T-helper 2 cell treated with Interferon-gamma antibody and Interleukin-4, amounts not matched to agents 5 μg/mL and 100 μg/mL, for 36 hours (primary cell): ENCODE measurements at regions not wholly inside any gene's neighbourhood (a gene's known extent, or its start where the extent isn't known, plus 50 kb on each side); places are given as distances from the start of the nearest gene placed in this dataset.

Source experiments
- DNase-seq: peaks from one replicate; pipeline ENCODE4 v3.0.0; 2021; ENCODE audit warnings: low spot score
- H3K27ac Mint-ChIP-seq: one replicate; pipeline ENCODE4 v1.8.0; 2021; ENCODE audit warnings: mild to moderate bottlenecking, mixed read lengths
- H3K27me3 Mint-ChIP-seq: one replicate; pipeline ENCODE4 v1.8.0; 2021; ENCODE audit warnings: low read depth, mixed read lengths
- H3K36me3 Mint-ChIP-seq: one replicate; pipeline ENCODE4 v1.8.0; 2021; ENCODE audit warnings: low read depth, mixed read lengths
- H3K4me1 Mint-ChIP-seq: one replicate; pipeline ENCODE4 v1.8.0; 2021; ENCODE audit warnings: low read depth, mixed read lengths
- H3K4me3 Mint-ChIP-seq: one replicate; pipeline ENCODE4 v1.8.0; 2022; ENCODE audit warnings: mild to moderate bottlenecking, moderate library complexity, mixed read lengths
- H3K9me3 Mint-ChIP-seq: one replicate; pipeline ENCODE4 v1.8.0; 2021; ENCODE audit warnings: mixed read lengths

GRCh38 chr5:103498800-103499551, 63.6 kb downstream of the NUDT12 start:
- no peaks in the 10 kb centered on the region for H3K36me3 Mint-ChIP-seq
- H3K4me3 Mint-ChIP-seq, result no peak overlapping the region
- no peak for DNase-seq
- H3K4me1 Mint-ChIP-seq, result peaks cover 3% of the 10 kb centered on the region
- peaks cover 1% of the 10 kb centered on the region for H3K27me3 Mint-ChIP-seq
- no peaks in the 10 kb centered on the region for H3K9me3 Mint-ChIP-seq
- no peak overlapping the region for H3K27ac Mint-ChIP-seq

GRCh38 chr5:103498211-103498610, 64.4 kb downstream of the NUDT12 start:
- Mint-ChIP-seq H3K9me3 (no peaks in the 10 kb centered on the region), H3K27me3 (no peaks in the 10 kb centered on the region), H3K4me1 (peaks cover 3% of the 10 kb centered on the region), H3K36me3 (no peaks in the 10 kb centered on the region), H3K4me3 (no peak overlapping the region), H3K27ac (no peak overlapping the region)
- DNase-seq, result no peak

- H3K27me3 Mint-ChIP-seq, result no peaks in the 10 kb centered on the region
- no peaks in the 10 kb centered on the region for H3K36me3 Mint-ChIP-seq
- H3K27ac Mint-ChIP-seq, result no peak overlapping the region
- peaks cover 3% of the 10 kb centered on the region for H3K4me1 Mint-ChIP-seq
- no peak overlapping the region for H3K4me3 Mint-ChIP-seq
- no peaks in the 10 kb centered on the region for H3K9me3 Mint-ChIP-seq
- DNase-seq, result no peak
These were observed 64.8 kb downstream of the NUDT12 start for GRCh38 chr5:103497781-103498180.

- H3K9me3 Mint-ChIP-seq, result no peaks in the 10 kb centered on the region
- peaks cover 2% of the 10 kb centered on the region for H3K4me1 Mint-ChIP-seq
- no peak overlapping the region for H3K4me3 Mint-ChIP-seq
- no peak overlapping the region for H3K27ac Mint-ChIP-seq
- no peaks in the 10 kb centered on the region for H3K36me3 Mint-ChIP-seq
- no peak for DNase-seq
- H3K27me3 Mint-ChIP-seq, result no peaks in the 10 kb centered on the region
These were observed 72.4 kb downstream of the NUDT12 start for GRCh38 chr5:103490030-103490739.

GRCh38 chr5:103489307-103489706, 73.3 kb downstream of the NUDT12 start:
- DNase-seq, result no peak
- H3K4me1 Mint-ChIP-seq, result peaks cover 2% of the 10 kb centered on the region
- H3K9me3 Mint-ChIP-seq, result no peaks in the 10 kb centered on the region
- H3K4me3 Mint-ChIP-seq, result no peak overlapping the region
- H3K36me3 Mint-ChIP-seq, result no peaks in the 10 kb centered on the region
- H3K27me3 Mint-ChIP-seq, result no peaks in the 10 kb centered on the region
- no peak overlapping the region for H3K27ac Mint-ChIP-seq

GRCh38 chr5:103487822-103488493, 74.6 kb downstream of the NUDT12 start:
- H3K27me3 Mint-ChIP-seq, result no peaks in the 10 kb centered on the region
- no peak for DNase-seq
- H3K9me3 Mint-ChIP-seq, result no peaks in the 10 kb centered on the region
- peaks cover 2% of the 10 kb centered on the region for H3K4me1 Mint-ChIP-seq
- no peak overlapping the region for H3K4me3 Mint-ChIP-seq
- no peaks in the 10 kb centered on the region for H3K36me3 Mint-ChIP-seq
- H3K27ac Mint-ChIP-seq, result no peak overlapping the region

- Mint-ChIP-seq H3K27me3 (peaks cover 1% of the 10 kb centered on the region), H3K9me3 (no peaks in the 10 kb centered on the region)
- no peak for DNase-seq
These were observed 75.4 kb downstream of the NUDT12 start for GRCh38 chr5:103487218-103487617.

GRCh38 chr5:103486739-103487138, 75.8 kb downstream of the NUDT12 start:
- H3K9me3 Mint-ChIP-seq, result no peaks in the 10 kb centered on the region
- peaks cover 4% of the 10 kb centered on the region for H3K27me3 Mint-ChIP-seq
- peaks cover 2% of the 10 kb centered on the region for H3K4me1 Mint-ChIP-seq
- H3K27ac Mint-ChIP-seq, result no peak overlapping the region
- no peak for DNase-seq
- no peak overlapping the region for H3K4me3 Mint-ChIP-seq
- no peaks in the 10 kb centered on the region for H3K36me3 Mint-ChIP-seq

More at GRCh38 chr5:103487218-103487617, 75.4 kb downstream of the NUDT12 start:
- Mint-ChIP-seq H3K27ac (no peak overlapping the region), H3K4me1 (peaks cover 2% of the 10 kb centered on the region), H3K36me3 (no peaks in the 10 kb centered on the region), H3K4me3 (no peak overlapping the region)

GRCh38 chr5:103480246-103480645, 82.3 kb downstream of the NUDT12 start:
- H3K27me3 Mint-ChIP-seq, result peaks cover 6% of the 10 kb centered on the region
- no peak overlapping the region for H3K4me3 Mint-ChIP-seq
- H3K27ac Mint-ChIP-seq, result no peak overlapping the region
- no peaks in the 10 kb centered on the region for H3K4me1 Mint-ChIP-seq
- no peaks in the 10 kb centered on the region for H3K36me3 Mint-ChIP-seq
- H3K9me3 Mint-ChIP-seq, result no peaks in the 10 kb centered on the region
- DNase-seq, result no peak

GRCh38 chr5:103477678-103478077, 84.9 kb downstream of the NUDT12 start:
- no peak overlapping the region for H3K4me3 Mint-ChIP-seq
- no peak overlapping the region for H3K27ac Mint-ChIP-seq
- H3K36me3 Mint-ChIP-seq, result no peaks in the 10 kb centered on the region
- H3K9me3 Mint-ChIP-seq, result no peaks in the 10 kb centered on the region
- H3K4me1 Mint-ChIP-seq, result no peaks in the 10 kb centered on the region
- DNase-seq, result no peak
- peaks cover 14% of the 10 kb centered on the region for H3K27me3 Mint-ChIP-seq

- Mint-ChIP-seq H3K9me3 (no peaks in the 10 kb centered on the region), H3K4me1 (no peaks in the 10 kb centered on the region), H3K27ac (no peak overlapping the region), H3K36me3 (no peaks in the 10 kb centered on the region), H3K27me3 (peaks cover 13% of the 10 kb centered on the region), H3K4me3 (no peak overlapping the region)
- no peak for DNase-seq
These were observed 85.8 kb downstream of the NUDT12 start for GRCh38 chr5:103476811-103477210.

- Mint-ChIP-seq H3K9me3 (no peaks in the 10 kb centered on the region), H3K27me3 (peaks cover 17% of the 10 kb centered on the region), H3K4me1 (no peaks in the 10 kb centered on the region), H3K36me3 (no peaks in the 10 kb centered on the region), H3K4me3 (no peak overlapping the region), H3K27ac (no peak overlapping the region)
- no peak for DNase-seq
These were observed 86.9 kb downstream of the NUDT12 start for GRCh38 chr5:103475629-103476240.

- peaks cover 19% of the 10 kb centered on the region for H3K27me3 Mint-ChIP-seq
- H3K4me3 Mint-ChIP-seq, result no peak overlapping the region
- no peaks in the 10 kb centered on the region for H3K36me3 Mint-ChIP-seq
- no peaks in the 10 kb centered on the region for H3K4me1 Mint-ChIP-seq
- DNase-seq, result no peak
- no peak overlapping the region for H3K27ac Mint-ChIP-seq
- no peaks in the 10 kb centered on the region for H3K9me3 Mint-ChIP-seq
These were observed 87.9 kb downstream of the NUDT12 start for GRCh38 chr5:103474677-103475076.

- peaks cover 19% of the 10 kb centered on the region for H3K27me3 Mint-ChIP-seq
- DNase-seq, result no peak
- H3K4me3 Mint-ChIP-seq, result no peak overlapping the region
These were observed 88.9 kb downstream of the NUDT12 start for GRCh38 chr5:103473725-103474124.

More at GRCh38 chr5:103473725-103474124, 88.9 kb downstream of the NUDT12 start:
- H3K9me3 Mint-ChIP-seq, result no peaks in the 10 kb centered on the region
- no peaks in the 10 kb centered on the region for H3K36me3 Mint-ChIP-seq
- H3K4me1 Mint-ChIP-seq, result no peaks in the 10 kb centered on the region
- no peak overlapping the region for H3K27ac Mint-ChIP-seq
